ENCODE measurements at regions not wholly inside any gene's neighbourhood (a gene's known extent, or its start where the extent isn't known, plus 50 kb on each side); places are given as distances from the start of the nearest gene placed in this dataset.
"Not testable (repeated sequence)": the region's sequence is repeated elsewhere in the genome, so short reads cannot be mapped to it uniquely, and the experiment has no call there.

- DNase-seq (ENCODE audit: low spot score) = no peak
These were observed 78.3 kb upstream of the SSBP2 start for GRCh38 chr5:81829242-81829641.

GRCh38 chr5:81827500-81827899 lies 76.6 kb upstream of the SSBP2 start:
- no peak for DNase-seq (ENCODE audit: low spot score)

- no peak for DNase-seq (ENCODE audit: low spot score)
These were observed 75.2 kb upstream of the SSBP2 start for GRCh38 chr5:81826128-81826527.

- DNase-seq (ENCODE audit: low spot score) = no peak
These were observed 74.3 kb upstream of the SSBP2 start for GRCh38 chr5:81825237-81825636.

- DNase-seq (ENCODE audit: low spot score) = not testable (repeated sequence)
These were observed 72.8 kb upstream of the SSBP2 start for GRCh38 chr5:81823736-81824135.

GRCh38 chr5:81820863-81821262 lies 70.0 kb upstream of the SSBP2 start:
- no peak for DNase-seq (ENCODE audit: low spot score)

GRCh38 chr5:81820318-81820636 lies 69.4 kb upstream of the SSBP2 start:
- DNase-seq (ENCODE audit: low spot score) = no peak

GRCh38 chr5:81819556-81820317 lies 68.8 kb upstream of the SSBP2 start:
- no peak for DNase-seq (ENCODE audit: low spot score)

- no peak for DNase-seq (ENCODE audit: low spot score)
These were observed 67.1 kb upstream of the SSBP2 start for GRCh38 chr5:81817980-81818379.

- no peak for DNase-seq (ENCODE audit: low spot score)
These were observed 66.2 kb upstream of the SSBP2 start for GRCh38 chr5:81817086-81817485.

- DNase-seq (ENCODE audit: low spot score) = no peak
These were observed 64.4 kb upstream of the SSBP2 start for GRCh38 chr5:81815321-81815720.

- DNase-seq (ENCODE audit: low spot score) = no peak
These were observed 57.2 kb upstream of the SSBP2 start for GRCh38 chr5:81808106-81808505.

GRCh38 chr5:81805086-81805485 lies 54.2 kb upstream of the SSBP2 start:
- DNase-seq (ENCODE audit: low spot score) = no peak

GRCh38 chr5:81803812-81804211 lies 52.9 kb upstream of the SSBP2 start:
- no peak for DNase-seq (ENCODE audit: low spot score)

GRCh38 chr5:81802625-81803024 lies 51.7 kb upstream of the SSBP2 start:
- DNase-seq (ENCODE audit: low spot score) = no peak

- no peak for DNase-seq (ENCODE audit: low spot score)
These were observed 51.1 kb upstream of the SSBP2 start for GRCh38 chr5:81802020-81802419.

GRCh38 chr5:81800797-81801196 lies 49.9 kb upstream of the SSBP2 start:
- DNase-seq (ENCODE audit: low spot score) = no peak

Measured in ureter (tissue), 1 donor.